GM18951 (cell line): ENCODE measurements at regions not wholly inside any gene's neighbourhood (a gene's known extent, or its start where the extent isn't known, plus 50 kb on each side); places are given as distances from the start of the nearest gene placed in this dataset.

ENCODE experiments used
- POLR2A ChIP-seq: IDR thresholded peaks from 4 replicates; pipeline ENCODE4 v1.6.1; 2011; ENCODE audit warnings: mild to moderate bottlenecking; ENCODE audit not compliant: insufficient read length, insufficient read depth; ENCODE audit errors: extremely low read depth
- in situ Hi-C: fragments of 300-500 bp; cut with MboI; formaldehyde crosslinking; loops from one replicate; pipeline ENCODE4 v1.12.0; 2022; ENCODE audit warnings: low sequenced_read_pairs, mixed read lengths, inconsistent platforms; ENCODE audit not compliant: unreplicated experiment

DNA sequence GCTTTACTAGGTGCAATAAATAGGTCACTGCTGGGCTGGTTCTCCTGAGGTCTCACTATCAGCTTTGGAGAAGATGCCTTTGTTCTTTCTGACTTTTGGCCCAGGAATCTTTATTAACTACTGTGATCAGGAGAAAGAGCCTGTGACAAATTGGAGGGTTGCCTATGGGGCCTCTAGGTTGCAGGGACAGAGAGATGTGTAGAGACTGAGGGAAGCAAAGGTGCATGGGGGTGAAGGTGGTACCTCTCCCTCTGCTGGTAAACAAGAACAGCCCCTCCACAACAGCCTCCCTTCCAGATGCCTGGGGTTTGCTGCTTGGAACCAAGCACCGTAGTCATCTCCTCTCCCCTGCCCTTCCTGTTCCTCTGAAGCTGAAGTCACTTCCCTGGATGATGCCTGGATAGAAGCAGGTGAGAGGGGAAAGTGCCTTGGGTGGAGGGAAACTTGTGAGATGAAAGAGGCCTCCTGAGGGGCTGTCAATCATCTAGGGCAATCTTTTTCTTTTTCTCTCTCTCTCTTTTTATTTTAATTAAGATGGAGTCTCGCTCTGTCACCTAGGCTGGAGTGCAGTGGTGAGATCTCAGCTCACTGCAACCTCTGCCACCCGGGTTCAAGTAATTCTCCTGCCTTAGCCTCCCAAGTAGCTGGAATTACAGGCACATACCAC is 57.4 kb upstream of the DUSP22 start:
- TF ChIP-seq POLR2A = no peak
- in situ Hi-C loops = no loop called here

DNA sequence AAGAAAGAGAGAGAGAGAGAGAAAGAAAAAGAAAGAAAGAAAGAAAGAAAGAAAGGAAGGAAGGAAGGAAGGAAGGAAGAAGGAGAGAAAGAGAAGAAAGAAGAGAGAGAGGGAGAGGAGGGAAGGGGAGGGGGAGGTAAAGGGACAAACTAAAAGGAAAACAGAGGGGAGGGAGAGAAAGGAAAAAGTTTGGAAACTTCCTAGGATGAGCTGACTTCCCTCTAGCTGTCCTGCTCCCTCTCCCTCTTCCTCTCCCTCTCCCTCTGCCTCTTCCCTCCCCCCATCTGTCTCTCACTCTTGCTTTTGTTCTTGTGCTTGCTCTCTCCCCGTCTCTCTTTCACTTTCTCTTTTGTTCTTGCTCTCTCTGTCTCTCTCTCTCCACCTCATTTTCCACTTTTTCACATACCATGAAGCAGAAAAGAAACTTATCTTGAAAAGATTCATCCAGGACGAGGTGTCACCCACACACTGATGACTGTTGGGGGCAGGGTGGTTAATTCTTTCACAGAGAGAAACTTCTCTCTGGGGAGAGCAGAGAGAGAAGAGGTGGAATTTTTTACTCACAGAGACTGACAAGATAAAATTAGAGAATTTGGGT is 56.4 kb upstream of the DUSP22 start:
- TF ChIP-seq POLR2A = no peak
- in situ Hi-C loops = no loop called here

DNA sequence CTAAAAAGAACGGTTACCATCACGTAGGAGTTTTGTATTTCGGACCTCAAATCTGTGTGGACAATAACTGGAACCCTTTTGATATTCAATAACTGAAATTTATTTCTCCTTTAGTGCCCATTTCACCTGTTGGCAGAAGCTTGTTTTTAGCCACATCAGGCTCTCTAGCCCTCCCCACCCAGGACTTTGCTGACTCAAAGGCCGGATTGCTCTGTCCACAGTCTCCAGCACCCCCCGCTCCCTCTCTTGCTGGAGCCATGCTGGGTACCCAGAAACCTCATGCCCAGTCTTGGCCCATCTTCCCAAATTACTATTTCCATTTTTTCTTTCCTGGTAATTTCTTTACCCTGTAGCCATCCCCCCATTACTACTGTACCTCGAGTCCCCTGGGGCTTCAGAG is 55.8 kb upstream of the DUSP22 start:
- in situ Hi-C loops = no loop called here
- TF ChIP-seq POLR2A = no peak

DNA sequence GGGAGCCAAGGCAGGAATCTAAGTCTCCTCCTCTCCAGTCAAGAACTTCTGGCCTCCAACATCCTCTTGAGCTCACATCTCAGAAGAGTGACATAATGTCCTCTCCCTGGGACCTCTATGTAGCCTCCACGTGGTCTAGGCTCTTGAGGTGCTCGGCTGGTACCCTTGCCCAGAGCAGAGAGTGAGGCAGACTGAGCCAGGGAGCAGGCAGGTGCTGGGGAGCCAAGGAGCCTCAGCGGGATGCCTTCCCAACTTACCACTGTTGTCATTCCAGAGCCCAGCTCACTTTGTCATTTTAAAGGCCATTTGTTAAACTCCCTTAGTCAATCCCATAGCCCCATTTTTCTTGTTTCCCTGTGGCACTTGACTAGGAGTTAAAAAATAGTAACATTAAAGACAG is 52.1 kb upstream of the DUSP22 start:
- in situ Hi-C loops = loop anchor here (5.0 kb wide), 1 partner anchor 47 kb away; no protein-coding TSS in a partner anchor
- no peak for TF ChIP-seq POLR2A

DNA sequence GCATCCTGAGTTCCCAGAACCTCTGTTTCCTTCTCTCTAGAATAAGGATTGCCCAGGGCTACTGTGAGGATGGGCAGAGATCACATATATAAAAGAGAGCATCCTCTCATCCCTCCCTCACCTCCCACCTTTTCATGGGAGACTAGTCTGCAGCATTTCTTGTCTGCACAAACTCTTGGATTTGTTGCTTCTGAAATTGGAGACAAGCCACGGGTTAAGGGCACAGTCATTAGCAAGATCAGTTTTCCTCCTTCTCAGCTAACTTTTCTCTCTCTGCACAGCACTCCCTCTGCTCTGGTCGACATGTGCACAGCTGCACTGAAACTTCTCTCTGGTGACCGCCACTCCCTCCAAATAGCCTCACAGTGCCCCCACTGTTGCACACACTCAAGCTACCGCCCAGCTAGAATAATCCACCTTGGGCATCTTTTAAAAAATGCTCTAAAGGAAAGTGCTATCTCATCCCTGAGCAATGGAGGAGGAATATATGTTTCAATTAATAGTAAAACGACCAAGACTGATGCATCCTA is 50.9 kb upstream of the DUSP22 start:
- TF ChIP-seq POLR2A = no peak
- in situ Hi-C loops = loop anchor here (5.0 kb wide), 1 partner anchor 46 kb away; no protein-coding TSS in a partner anchor
